ENCODE measurements at regions not wholly inside any gene's neighbourhood (a gene's known extent, or its start where the extent isn't known, plus 50 kb on each side); places are given as distances from the start of the nearest gene placed in this dataset.
"Not testable (repeated sequence)": the region's sequence is repeated elsewhere in the genome, so short reads cannot be mapped to it uniquely, and the experiment has no call there.

- DNase-seq = not testable (repeated sequence)
These were observed 140.9 kb downstream of the LIG4 start for GRCh38 chr13:108074429-108074828.

GRCh38 chr13:108070925-108071324, 144.4 kb downstream of the LIG4 start:
- no peak for DNase-seq

GRCh38 chr13:108070491-108070890, 144.8 kb downstream of the LIG4 start:
- DNase-seq = no peak

GRCh38 chr13:108069521-108070210, 145.7 kb downstream of the LIG4 start:
- no peak for DNase-seq

- DNase-seq = not testable (repeated sequence)
These were observed 151.0 kb downstream of the LIG4 start for GRCh38 chr13:108064372-108064771.

GRCh38 chr13:108060111-108060510, 155.2 kb downstream of the LIG4 start:
- no peak for DNase-seq

- no peak for DNase-seq
These were observed 159.1 kb downstream of the LIG4 start for GRCh38 chr13:108056278-108056677.

- no peak for DNase-seq
These were observed 166.1 kb downstream of the LIG4 start for GRCh38 chr13:108049211-108049610.

- DNase-seq = no peak
These were observed 170.4 kb downstream of the LIG4 start for GRCh38 chr13:108044954-108045353.

GRCh38 chr13:108042866-108043265, 172.5 kb downstream of the LIG4 start:
- DNase-seq = not testable (repeated sequence)

- no peak for DNase-seq
These were observed 178.0 kb downstream of the LIG4 start for GRCh38 chr13:108037348-108037747.

- DNase-seq = no peak
These were observed 178.9 kb downstream of the LIG4 start for GRCh38 chr13:108036411-108036932.

GRCh38 chr13:108034909-108035410, 180.4 kb downstream of the LIG4 start:
- DNase-seq = no peak

- DNase-seq = no peak
These were observed 181.3 kb downstream of the LIG4 start for GRCh38 chr13:108033800-108034707.

GRCh38 chr13:108031865-108032264, 183.5 kb downstream of the LIG4 start:
- no peak for DNase-seq

- DNase-seq = no peak
These were observed 184.6 kb downstream of the LIG4 start for GRCh38 chr13:108030769-108031168.

- DNase-seq = no peak
These were observed 188.5 kb downstream of the LIG4 start for GRCh38 chr13:108026680-108027410.

- no peak for DNase-seq
These were observed 195.3 kb downstream of the LIG4 start for GRCh38 chr13:108020027-108020426.

- no peak for DNase-seq
These were observed 196.9 kb downstream of the LIG4 start for GRCh38 chr13:108018371-108018870.

- no peak for DNase-seq
These were observed 208.7 kb downstream of the LIG4 start for GRCh38 chr13:108006619-108007018.

- no peak for DNase-seq
These were observed 210.1 kb downstream of the LIG4 start for GRCh38 chr13:108005231-108005630.

GRCh38 chr13:108003626-108004025, 211.7 kb downstream of the LIG4 start:
- no peak for DNase-seq

GRCh38 chr13:108000998-108001397, 214.3 kb downstream of the LIG4 start:
- DNase-seq = no peak
